Stimulated activated CD4-positive, alpha-beta T cell treated with anti-CD3 and anti-CD28 coated beads, TNF-alpha, amount 100 ng/mL, for 24 hours (primary cell): ENCODE measurements at regions not wholly inside any gene's neighbourhood (a gene's known extent, or its start where the extent isn't known, plus 50 kb on each side); places are given as distances from the start of the nearest gene placed in this dataset.

Source experiments
- DNase-seq, 3 experiments: peaks; one replicate each; pipeline ENCODE4 v3.0.0-alpha.2; 2020; ENCODE audit warnings: low read depth in 3 of 3

DNA sequence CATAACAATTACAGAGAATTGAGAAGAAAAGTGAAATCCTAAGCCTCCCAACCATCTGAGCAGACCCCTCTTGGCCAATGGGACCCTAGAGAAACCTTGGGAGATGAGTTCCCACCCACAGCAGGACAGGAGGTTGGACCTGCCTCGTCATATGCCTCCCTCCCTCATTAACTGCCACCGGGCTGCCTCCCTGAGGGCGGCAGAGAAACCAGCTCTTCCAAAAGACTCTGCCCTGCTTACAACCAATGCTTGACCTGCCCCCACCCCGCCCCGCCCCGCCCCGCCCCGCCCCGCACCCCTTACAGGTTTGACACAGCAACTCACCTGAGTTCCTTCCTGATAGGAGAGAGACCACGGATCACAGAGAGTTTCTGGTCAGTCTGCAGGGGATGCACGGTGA lies 86.1 kb downstream of the ADRA2C start:
- no peak for DNase-seq

DNA sequence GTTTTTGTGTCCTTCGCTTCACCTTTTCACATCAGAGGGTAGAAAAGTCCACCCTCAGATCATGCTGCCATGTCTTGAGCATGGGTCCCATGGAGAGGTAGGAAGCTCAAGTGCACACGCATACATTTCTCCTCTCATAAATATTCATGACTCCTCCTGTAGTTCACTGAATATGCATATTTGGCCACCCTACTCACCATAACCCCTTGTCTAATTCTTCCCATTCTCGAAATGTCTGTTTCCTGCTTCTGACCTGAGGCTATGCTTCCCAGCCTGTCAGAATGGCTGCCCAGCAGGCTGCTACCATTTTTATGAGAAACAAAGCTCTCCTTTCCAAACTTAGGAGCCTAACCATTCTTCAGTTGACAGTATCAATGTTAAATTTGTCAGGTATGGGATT lies 86.5 kb downstream of the ADRA2C start:
- no peak for DNase-seq

DNA sequence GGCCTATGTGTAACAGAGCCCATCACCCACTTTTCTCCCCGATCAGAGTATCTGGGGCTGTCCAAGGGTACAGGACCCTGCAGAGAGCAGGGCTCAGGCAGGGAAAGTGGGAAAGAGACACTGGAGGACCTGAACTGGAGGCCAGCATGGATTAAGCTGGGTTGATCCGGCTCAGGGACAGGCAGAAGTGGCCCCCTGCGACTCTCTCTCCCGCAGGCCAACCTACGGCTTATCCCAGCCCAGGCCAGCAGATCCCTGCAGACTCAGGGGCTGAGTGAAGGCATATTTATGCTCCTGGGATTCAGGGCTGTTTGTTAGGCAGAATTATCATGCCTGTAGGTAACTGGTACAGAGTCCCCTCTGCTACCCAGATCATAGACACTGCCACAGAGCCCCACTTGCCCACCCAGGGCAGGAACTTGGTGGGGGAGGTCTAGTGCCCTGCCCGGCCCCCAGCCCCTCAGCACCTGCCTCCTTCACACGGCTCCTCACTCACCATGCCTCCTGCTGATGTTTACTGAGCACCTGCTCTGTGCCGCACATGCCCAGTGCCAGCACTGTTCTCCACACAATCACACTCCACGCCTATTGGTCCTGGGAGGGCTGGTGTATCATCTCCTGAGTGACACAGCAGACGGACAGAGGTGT lies 87.3 kb downstream of the ADRA2C start:
- no peak for DNase-seq

DNA sequence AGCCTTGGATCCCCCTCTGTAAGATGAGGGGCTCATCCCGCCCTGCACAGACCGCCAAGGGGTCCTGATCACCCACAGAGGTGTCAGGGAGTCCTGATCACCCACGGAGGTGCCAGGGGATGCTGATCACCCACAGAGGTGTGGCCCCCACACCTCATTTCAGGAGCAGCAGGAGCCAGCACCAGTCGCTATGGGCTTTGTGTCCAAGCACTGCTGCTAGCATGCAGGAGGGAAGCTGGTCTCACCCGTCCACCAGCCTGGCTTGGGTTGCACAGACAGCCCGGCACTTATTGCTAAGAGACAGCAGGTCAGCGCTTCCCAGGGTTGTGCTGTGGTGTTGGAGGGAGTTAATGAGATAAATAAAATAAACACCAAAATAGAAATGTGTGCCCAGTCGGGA lies 88.5 kb downstream of the ADRA2C start:
- DNase-seq, result no peak

DNA sequence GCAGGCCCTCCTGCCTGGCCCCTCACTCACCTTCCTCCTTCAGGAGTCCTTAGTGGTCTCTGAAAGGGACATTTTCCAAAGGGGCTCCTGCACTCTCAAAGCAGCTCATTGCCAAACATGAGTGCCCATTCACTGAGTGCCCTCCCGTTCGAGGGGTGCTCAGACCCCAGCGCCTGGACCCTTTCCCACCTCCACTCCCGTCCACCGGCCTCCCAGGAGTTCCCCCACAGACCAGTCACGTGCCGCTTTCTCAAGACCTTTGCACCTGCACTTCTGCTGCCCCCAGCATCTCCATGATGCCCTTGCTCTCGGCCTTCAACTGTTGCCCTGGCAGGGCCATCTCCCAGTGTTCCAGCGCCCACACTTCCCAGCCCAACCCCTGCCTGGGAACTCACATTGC lies 89.5 kb downstream of the ADRA2C start:
- DNase-seq, result no peak

DNA sequence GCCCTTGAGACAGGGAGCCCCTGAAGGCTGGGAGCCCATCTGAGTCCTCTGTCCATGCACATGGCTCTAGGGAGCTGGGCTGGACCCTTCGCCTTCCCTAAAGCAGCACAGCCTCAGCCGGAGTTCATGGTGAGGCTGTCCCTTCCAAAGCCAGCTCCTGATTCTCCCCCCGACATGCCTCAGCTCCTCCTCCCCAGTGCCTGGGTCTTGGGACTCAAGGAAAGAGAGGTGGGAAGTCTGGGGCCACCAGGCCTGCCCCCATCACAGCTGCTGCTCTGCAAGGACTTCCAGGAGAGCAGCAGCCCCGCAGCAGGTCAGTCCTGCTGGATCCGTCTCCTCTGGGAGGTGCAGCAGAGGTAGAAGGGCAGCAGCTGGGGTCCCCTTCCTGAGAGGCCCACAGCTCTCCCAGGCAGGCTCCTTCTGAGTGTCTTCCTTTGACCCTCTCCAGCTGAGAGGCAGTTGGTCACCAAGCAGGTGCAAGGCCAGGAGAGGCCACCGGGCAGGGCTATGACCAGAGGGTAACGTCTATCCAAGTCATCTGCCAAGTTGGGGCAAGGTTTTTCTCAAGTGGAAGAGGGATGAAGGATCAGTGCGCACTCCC lies 90.5 kb downstream of the ADRA2C start:
- DNase-seq, result no peak

DNA sequence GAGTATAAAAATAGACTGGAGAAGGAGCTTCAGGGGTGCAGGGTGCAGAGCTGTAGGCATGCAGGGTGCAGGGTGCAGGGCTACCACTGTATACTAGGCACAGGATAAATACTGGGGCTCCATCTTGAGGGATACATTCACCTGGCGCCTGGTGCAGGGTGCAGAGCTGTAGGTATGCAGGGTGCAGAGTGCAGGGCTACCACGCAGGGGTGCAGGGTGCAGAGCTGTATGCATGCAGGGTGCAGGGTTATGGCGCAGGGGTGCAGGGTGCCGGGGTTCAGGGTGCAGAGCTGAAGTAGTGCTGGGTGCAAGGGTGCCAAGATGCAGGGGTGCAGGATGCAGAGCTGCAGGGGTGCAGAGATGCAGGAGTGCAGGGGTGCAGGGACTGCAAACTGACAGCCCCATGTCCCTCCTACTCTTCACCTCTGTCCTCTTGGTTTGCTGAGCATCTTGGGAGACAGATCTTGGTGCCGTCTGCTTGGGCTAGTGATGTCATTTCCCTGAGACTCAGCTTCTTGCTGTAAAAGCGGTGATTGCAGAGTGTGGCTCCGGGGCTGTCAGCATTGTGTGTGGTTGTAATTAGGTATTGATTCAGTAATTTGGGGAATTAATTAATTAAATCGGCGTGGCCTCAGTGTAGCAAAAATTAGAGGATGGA lies 91.2 kb downstream of the ADRA2C start:
- DNase-seq, result no peak

DNA sequence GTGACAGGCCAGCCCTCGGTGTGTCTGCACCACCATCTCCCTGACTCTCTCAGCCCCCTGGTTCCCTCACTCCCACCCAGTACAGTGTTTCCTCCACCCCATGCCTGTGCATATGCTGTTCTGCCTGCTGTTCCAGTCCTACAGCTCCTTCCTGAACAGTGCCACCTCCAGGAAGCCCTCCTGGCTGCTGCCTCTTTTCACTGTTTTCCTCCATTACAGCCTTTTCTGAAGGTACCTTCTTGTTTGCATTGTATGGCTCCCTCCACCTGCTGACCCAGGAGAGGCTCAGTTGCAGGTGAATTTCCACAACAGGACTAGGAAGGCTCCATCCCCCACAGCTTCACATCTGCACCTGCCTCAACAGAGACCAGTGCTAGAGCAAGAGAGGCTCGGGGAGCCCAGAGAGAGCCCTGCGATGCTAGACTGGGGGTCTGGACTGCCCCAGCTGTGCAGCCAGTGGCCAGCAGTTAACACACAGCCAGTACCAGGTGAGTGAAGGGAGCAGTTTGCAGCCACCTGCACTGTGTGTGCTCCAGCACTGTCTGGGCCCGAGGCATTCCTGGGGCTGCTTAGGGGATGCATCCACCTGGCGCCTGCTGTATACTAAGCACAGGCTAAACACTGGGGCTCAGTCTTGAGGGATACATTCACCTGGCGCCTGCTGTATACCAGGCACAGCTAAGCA lies 92.0 kb downstream of the ADRA2C start:
- no peak for DNase-seq

DNA sequence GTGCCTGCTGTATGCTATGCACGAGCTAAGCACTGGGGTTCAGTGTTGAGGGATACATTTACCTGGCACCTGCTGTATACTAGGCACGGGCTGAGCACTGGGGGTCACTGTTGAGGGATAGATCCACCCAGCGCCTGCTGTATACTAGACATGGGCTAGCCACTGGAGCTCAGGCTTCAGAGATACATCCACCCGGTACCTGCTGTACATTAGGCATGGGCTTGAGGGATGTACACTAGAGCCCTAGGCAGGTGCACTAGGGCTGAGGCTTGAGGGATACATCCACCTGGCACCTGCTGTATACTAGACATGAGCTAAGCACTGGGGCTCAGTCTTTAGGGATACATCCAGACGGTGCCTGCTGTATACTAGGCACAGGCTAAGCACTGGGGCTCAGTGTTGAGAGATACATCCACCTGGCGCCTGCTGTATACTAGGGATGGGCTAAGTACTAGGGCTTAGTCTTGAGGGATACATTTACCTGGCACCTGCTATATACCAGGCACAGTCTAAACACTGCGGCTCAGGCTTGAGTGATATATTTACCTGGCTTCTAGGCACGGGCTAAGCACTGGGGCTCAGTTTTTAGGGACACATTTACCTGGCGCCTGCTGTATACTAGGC lies 92.7 kb downstream of the ADRA2C start:
- DNase-seq, result no peak

DNA sequence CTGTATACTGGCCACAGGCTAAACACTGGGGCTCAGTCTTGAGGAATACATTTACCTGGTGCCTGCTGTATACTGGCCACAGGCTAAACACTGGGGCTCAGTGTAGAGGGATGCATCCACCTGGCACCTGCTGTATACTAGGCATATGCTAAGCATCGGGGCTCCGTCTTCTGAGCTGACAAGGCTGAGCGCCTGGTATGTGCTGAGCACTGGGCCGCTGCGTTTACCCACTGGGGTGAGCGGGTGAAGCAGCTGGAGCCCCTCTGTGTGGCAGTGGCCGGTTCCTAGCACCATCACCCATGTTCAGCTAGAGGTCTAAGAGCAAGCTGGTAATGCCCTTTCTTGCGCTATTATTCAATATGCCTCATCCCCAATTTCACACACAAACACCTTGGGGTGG lies 93.4 kb downstream of the ADRA2C start:
- DNase-seq, result no peak

DNA sequence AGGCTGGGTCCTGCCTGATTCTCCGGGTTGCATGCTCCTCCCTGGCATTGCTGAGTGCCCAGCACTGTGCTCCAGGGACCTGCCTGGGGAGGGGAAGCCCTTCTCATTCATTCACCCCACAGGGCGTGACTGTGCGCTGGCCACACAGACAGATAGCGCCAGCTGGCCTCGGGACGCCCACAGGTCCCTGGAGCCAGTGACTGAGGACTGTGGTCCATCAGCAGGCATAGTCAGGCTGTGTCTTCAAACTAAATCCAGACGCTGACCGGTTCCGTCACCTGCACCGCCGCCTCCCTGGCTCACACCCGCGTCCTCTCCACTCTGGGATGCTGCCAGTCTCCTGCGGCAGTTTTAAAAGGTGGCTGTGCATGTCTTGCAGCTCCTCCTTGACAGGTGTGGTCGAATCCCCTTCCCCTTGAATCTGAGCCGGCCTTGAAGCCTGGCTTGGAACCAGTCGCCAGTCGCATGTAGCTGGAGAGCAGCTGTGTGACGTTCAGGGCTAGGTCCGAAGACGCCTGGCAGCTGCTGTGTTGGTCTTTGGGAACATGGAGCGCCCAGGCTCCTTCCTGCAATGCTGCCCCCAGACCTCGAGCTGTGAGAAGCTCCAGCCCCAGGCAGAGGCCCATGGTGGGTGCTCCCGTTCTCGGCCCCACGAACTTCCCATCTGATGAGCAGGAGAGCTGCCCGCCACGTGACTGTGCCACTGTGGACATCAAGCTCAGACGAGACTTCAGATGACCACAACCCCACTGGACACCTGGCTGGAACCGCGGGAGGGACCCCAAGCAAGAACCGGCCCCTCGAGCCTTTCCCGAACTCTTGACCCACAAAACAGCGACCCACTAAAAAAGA lies 94.1 kb downstream of the ADRA2C start:
- no peak for DNase-seq

DNA sequence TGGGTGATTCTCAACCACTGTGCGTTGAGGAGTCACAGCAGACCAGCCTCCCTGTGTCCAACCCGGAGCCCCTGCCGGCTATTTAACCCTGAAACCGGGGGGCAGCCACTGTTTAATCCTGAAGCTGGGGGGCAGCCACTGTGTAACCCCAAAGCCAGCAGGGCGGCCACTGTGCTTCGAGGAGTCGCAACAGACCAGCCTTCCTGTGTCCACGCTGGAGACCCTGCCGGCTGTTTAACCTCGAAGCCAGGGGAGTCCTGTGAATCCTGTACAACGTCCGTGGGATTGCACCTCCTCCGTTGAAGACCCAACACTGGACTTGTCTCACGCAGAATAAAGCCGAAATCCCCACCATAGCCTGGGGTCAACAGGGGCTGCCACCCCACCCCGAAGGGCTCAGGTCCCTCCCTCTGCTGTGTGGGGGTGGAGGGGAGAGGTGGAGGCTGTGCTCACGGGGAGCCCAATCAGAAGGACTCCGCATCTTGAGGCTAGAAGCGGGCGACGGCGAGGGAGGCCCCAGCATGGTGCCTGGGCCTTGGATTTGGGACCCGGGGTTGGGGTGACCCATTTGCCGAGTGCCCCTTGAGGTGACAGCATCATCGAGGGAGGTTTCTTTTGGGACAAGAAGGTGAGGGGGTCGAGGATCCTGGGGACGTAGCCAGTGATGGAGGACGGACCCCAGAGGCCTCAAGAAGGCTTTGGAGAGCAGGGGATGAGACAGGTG lies 94.9 kb downstream of the ADRA2C start:
- DNase-seq, result no peak

DNA sequence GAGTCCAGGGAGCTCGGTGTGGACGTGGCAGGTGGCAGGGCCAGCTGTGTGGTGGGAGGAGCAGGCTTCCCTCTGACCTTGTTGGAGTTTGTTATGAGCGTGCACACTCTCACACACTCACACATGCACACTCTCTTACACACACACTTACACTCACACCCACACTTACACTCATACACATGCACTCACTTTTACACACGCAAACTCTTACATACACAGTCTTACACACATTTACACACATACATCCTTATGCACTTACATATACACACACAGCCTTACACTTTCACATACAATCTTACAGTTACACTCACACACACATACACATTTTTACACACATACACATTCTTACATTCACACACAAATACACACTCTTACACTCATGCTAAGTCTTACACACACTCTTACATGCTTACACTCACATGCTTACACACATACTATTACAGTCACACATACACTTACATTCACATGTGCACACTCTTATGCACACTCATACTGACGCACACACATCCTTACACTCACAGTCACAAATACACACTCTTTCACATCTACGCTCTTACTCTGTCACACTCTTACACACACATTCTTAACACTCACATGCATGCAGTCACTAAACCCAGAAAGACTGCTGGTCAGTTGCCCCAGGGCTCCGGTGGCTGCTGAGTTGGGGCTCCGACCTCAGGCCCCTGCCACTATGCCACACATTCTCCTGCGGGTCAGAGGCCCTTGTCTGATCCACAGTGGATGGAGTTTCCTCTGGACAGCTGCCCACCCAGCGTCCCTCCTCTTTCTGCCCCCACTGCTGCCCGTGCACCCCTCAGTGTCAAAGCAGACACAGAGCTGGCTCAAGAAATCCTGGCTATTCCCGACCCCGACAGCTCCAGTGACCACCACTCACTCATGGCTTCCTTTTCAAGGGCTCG lies 95.8 kb downstream of the ADRA2C start:
- DNase-seq, result no peak

DNA sequence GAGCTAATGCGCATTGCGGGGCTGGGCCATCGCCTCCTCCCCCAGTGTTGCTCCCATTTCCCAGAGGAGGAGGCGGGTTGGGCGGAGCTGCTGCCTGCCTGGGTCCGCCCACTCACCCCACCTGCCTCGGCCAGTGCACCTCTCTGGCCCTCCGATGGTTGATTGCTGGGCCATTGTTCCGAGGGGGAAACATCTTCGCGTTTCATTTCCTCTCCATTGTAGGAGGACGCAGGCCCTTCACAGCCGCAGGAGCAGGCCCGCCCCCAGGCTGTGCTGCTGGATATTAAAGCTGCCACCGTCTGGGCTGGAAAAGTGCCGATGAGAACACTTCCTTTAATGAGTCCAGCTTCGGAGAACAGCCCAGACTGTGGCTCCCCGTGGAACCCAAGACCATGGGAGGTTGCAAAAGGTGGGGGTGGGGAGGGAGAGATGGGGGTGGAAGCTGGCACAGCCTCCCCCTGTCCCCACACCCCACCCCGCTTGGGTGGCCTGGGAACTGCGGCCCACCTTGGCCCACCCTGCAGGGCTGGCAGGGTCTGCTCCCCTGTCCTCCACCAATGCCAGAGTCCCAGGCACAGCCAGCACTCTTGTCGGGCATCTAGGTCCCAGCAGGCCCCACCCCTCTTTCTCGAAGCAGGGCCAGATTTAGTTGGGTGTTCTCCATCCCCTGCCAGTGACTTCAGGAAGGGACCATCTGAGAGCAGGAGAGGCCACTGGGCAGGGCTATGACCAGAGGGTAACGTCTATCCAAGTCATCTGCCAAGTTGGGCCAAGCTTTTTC lies 96.6 kb downstream of the ADRA2C start:
- DNase-seq, result no peak

DNA sequence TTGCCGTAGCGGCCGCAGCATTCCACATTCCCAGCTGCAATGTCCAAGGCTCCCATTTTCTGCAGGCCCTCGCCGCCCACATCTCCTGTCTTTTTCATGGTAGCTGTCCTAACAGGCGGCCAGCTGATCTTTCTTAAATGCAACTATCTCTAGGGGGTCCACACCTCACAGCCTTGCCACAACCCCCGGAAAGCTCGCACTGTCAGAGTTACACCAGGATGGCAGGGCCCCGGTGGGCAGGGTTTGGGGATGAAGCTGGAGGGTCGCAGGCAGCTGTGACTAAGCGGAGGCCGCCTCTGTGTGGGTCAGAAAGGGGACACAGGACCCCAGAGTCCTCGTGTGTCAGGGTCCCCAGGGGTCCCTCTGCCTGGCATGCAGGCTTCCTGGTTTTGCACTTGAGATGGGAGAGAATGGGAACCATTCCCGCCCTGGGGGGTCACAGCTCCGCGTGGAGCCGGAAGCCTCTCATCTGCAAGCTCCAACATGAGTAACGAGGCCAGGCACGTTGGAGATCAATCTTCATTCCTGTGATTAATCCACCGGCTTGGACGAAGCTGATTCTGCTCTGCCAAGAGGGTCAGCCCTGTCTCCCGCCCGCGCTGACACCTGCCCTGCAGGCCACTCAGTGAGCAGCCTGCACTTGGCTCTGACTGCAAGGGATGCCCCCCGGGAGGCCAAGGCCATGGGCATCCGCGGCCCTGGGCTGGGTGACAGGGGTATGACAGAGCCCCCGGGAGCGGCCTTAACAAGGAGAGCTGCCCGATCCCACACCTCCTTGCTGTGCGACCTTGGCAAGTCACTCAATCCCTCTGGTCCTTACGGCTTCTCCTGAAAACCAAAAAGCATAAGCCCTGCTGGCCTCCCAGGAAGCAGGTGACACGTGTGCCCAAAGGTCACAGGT lies 97.9 kb downstream of the ADRA2C start:
- no peak for DNase-seq

DNA sequence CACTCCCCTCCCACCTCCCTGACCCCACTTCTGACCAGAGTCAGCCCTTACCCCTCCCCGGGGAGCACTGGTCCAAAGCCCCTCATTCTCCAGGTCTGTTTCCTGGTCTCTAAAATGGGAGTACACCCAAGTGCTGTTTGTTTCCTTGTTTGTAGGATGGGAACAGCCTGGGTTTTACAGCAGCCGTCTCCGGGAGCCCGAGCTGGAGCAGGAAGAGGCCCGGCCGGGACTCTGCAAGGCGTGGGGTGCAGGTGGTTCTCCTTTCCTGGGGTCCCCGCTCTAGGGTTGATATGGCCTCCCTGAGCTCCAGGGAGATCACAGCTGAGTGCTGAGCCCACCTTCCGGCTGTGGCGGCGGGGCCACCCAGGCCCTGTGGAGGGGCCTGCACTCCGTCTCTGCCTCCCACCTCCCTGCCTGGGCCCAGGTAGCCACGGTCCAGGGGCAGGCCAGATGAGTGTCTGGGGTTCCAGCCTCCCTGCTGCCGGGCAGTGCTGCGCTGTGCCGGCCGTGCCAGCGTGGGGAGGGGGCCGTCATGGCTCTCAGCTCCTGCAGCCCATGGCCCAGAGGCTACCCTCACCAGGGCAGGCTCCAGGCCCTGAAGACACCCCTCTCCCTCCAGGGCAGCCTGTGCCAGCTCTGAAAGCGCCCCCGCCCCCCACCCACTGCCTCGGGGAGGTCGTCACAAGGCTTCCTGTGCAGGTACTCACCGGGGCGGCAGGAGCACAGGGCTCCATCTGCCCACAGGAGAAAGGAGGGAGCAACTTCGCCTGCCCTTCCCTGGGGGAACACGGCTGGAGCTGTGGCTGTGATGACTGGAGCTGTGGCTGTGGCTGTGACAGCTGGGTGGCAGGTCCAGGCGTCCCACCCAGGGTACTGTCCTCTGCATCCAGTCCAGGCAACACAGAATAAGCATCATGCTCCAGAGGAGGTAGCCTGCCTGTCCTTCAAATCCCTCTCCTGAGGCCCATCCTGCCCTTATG lies 98.8 kb downstream of the ADRA2C start:
- no peak for DNase-seq
